GM12865 (cell line): ENCODE measurements at regions not wholly inside any gene's neighbourhood (a gene's known extent, or its start where the extent isn't known, plus 50 kb on each side); places are given as distances from the start of the nearest gene placed in this dataset.

Source experiments
- DNase-seq: peaks from one replicate; pipeline ENCODE4 v3.0.0; 2010; ENCODE audit warnings: low read depth
- H3K4me3 ChIP-seq: 2 replicates; pipeline ENCODE4 v1.5.1; 2011; ENCODE audit warnings: mild to moderate bottlenecking, low read depth, low read length, control low read depth
- CTCF ChIP-seq: IDR thresholded peaks from 2 replicates; pipeline ENCODE4 v1.5.1; 2011; ENCODE audit warnings: low read length, control low read depth, low read depth, inconsistent platforms; ENCODE audit not compliant: insufficient read depth; ENCODE audit errors: missing control alignments

GRCh38 chr2:14978845-14979244 lies 346.3 kb downstream of the LRATD1 start:
- no peak for DNase-seq
- no peak for TF ChIP-seq CTCF
- no peak overlapping the region for H3K4me3 ChIP-seq

- DNase-seq, result no peak
- H3K4me3 ChIP-seq, result no peak overlapping the region
- TF ChIP-seq CTCF, result no peak
Observed at GRCh38 chr2:14982790-14983189, 350.3 kb downstream of the LRATD1 start.

- DNase-seq, result no peak
- no peak for TF ChIP-seq CTCF
- H3K4me3 ChIP-seq, result no peak overlapping the region
Observed at GRCh38 chr2:14988600-14988999, 356.1 kb downstream of the LRATD1 start.

- no peak overlapping the region for H3K4me3 ChIP-seq
- TF ChIP-seq CTCF, result no peak
- no peak for DNase-seq
Observed at GRCh38 chr2:14991723-14992122, 359.2 kb downstream of the LRATD1 start.

- H3K4me3 ChIP-seq, result no peak overlapping the region
- TF ChIP-seq CTCF, result no peak
- no peak for DNase-seq
Observed at GRCh38 chr2:14994721-14995120, 362.2 kb downstream of the LRATD1 start.

GRCh38 chr2:14996351-14997014 lies 364.0 kb downstream of the LRATD1 start:
- TF ChIP-seq CTCF, result no peak
- H3K4me3 ChIP-seq, result no peak overlapping the region

GRCh38 chr2:14998546-14998945 lies 366.0 kb downstream of the LRATD1 start:
- no peak for TF ChIP-seq CTCF
- no peak for DNase-seq
- no peak overlapping the region for H3K4me3 ChIP-seq

More at GRCh38 chr2:14996351-14997014, 364.0 kb downstream of the LRATD1 start:
- DNase-seq, result no peak
